Type B pancreatic cell (in vitro differentiated cells): ENCODE measurements at regions not wholly inside any gene's neighbourhood (a gene's known extent, or its start where the extent isn't known, plus 50 kb on each side); places are given as distances from the start of the nearest gene placed in this dataset.

Experiments
- DNase-seq: peaks from one replicate; pipeline ENCODE4 v3.0.0; 2021; ENCODE audit warnings: mixed read lengths; ENCODE audit not compliant: unreplicated experiment; ENCODE audit errors: extremely low spot score
- H3K27ac Mint-ChIP-seq: 2 replicates; pipeline ENCODE4 v1.8.0; 2021; ENCODE audit warnings: mild to moderate bottlenecking, mixed read lengths
- H3K27me3 Mint-ChIP-seq: 2 replicates; pipeline ENCODE4 v1.8.0; 2021; ENCODE audit warnings: mixed read lengths
- H3K36me3 Mint-ChIP-seq: 2 replicates; pipeline ENCODE4 v1.8.0; 2021; ENCODE audit warnings: mixed read lengths
- H3K4me1 Mint-ChIP-seq: one replicate; pipeline ENCODE4 v1.8.0; 2021; ENCODE audit warnings: mixed read lengths; ENCODE audit not compliant: unreplicated experiment
- H3K4me3 Mint-ChIP-seq: 2 replicates; pipeline ENCODE4 v1.8.0; 2021; ENCODE audit warnings: mild to moderate bottlenecking, mixed read lengths
- H3K9me3 Mint-ChIP-seq: 2 replicates; pipeline ENCODE4 v1.8.0; 2021; ENCODE audit warnings: mixed read lengths
- TF ChIP-seq, protein P1 (sequence below): fragments of 200-600 bp; sonication (generic); conservative IDR thresholded peaks from 2 replicates; pipeline ENCODE4 v1.5.0; 2021; ENCODE audit warnings: antibody characterized with exemption, mild to moderate bottlenecking

- TF ChIP-seq, protein P1, sequence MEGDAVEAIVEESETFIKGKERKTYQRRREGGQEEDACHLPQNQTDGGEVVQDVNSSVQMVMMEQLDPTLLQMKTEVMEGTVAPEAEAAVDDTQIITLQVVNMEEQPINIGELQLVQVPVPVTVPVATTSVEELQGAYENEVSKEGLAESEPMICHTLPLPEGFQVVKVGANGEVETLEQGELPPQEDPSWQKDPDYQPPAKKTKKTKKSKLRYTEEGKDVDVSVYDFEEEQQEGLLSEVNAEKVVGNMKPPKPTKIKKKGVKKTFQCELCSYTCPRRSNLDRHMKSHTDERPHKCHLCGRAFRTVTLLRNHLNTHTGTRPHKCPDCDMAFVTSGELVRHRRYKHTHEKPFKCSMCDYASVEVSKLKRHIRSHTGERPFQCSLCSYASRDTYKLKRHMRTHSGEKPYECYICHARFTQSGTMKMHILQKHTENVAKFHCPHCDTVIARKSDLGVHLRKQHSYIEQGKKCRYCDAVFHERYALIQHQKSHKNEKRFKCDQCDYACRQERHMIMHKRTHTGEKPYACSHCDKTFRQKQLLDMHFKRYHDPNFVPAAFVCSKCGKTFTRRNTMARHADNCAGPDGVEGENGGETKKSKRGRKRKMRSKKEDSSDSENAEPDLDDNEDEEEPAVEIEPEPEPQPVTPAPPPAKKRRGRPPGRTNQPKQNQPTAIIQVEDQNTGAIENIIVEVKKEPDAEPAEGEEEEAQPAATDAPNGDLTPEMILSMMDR: no peak
- H3K9me3 Mint-ChIP-seq: peaks cover 10% of the 10 kb centered on the region
- H3K4me1 Mint-ChIP-seq: no peaks in the 10 kb centered on the region
- DNase-seq: no peak
- H3K36me3 Mint-ChIP-seq: no peaks in the 10 kb centered on the region
- no peak overlapping the region for H3K4me3 Mint-ChIP-seq
- no peaks in the 10 kb centered on the region for H3K27me3 Mint-ChIP-seq
- no peak overlapping the region for H3K27ac Mint-ChIP-seq
Observed at GRCh38 chr7:41425926-41426325, 277.0 kb downstream of the INHBA start.

GRCh38 chr7:41421056-41421455 lies 281.8 kb downstream of the INHBA start:
- TF ChIP-seq, protein P1: no peak
- Mint-ChIP-seq H3K4me1 (peaks cover 4% of the 10 kb centered on the region), H3K27me3 (no peaks in the 10 kb centered on the region), H3K27ac (no peak overlapping the region), H3K9me3 (peaks cover 5% of the 10 kb centered on the region), H3K36me3 (no peaks in the 10 kb centered on the region), H3K4me3 (no peak overlapping the region)
- DNase-seq: no peak

GRCh38 chr7:41420421-41420820 lies 282.5 kb downstream of the INHBA start:
- Mint-ChIP-seq H3K27ac (no peak overlapping the region), H3K4me1 (peaks cover 4% of the 10 kb centered on the region), H3K4me3 (no peak overlapping the region), H3K27me3 (no peaks in the 10 kb centered on the region), H3K36me3 (no peaks in the 10 kb centered on the region), H3K9me3 (peaks cover 5% of the 10 kb centered on the region)
- TF ChIP-seq, protein P1: no peak
- no peak for DNase-seq

GRCh38 chr7:41418337-41418736 lies 284.6 kb downstream of the INHBA start:
- DNase-seq: no peak
- H3K36me3 Mint-ChIP-seq: no peaks in the 10 kb centered on the region
- H3K4me1 Mint-ChIP-seq: peaks cover 4% of the 10 kb centered on the region
- no peak overlapping the region for H3K27ac Mint-ChIP-seq
- H3K4me3 Mint-ChIP-seq: no peak overlapping the region
- peaks cover 5% of the 10 kb centered on the region for H3K9me3 Mint-ChIP-seq
- no peaks in the 10 kb centered on the region for H3K27me3 Mint-ChIP-seq
- TF ChIP-seq, protein P1: no peak

- Mint-ChIP-seq H3K4me3 (no peak overlapping the region), H3K4me1 (peaks cover 9% of the 10 kb centered on the region), H3K27me3 (no peaks in the 10 kb centered on the region), H3K36me3 (no peaks in the 10 kb centered on the region), H3K27ac (peak overlapping the region; percentile 35), H3K9me3 (peaks cover 9% of the 10 kb centered on the region)
- TF ChIP-seq, protein P1: no peak
- DNase-seq: no peak
Observed at GRCh38 chr7:41416208-41416595, 286.7 kb downstream of the INHBA start.
